K562 (cell line): ENCODE measurements at regions not wholly inside any gene's neighbourhood (a gene's known extent, or its start where the extent isn't known, plus 50 kb on each side); places are given as distances from the start of the nearest gene placed in this dataset.

Source experiments
- DLX4 ChIP-seq: fragments of 250-450 bp; sonication (Bioruptor Pico); IDR thresholded peaks from 2 replicates; pipeline ENCODE4 v1.6.1; 2021; ENCODE audit warnings: mild to moderate bottlenecking
- DNMT1 ChIP-seq: fragments of 450-650 bp; IDR thresholded peaks from 2 replicates; pipeline ENCODE4 v1.6.1; 2016; ENCODE audit warnings: antibody characterized with exemption, mild to moderate bottlenecking
- ELF4 ChIP-seq: fragments of 450-650 bp; formaldehyde crosslinking; IDR thresholded peaks from 2 replicates; pipeline ENCODE4 v1.4.0; 2022; ENCODE audit warnings: missing genetic modification characterization
- KLF10 ChIP-seq: fragments of 250-450 bp; sonication (Bioruptor Pico); IDR thresholded peaks from 2 replicates; pipeline ENCODE4 v1.6.1; 2021; ENCODE audit warnings: matching md5 sums
- RAD21 ChIP-seq, 2 experiments: fragments of 250-450 bp in 1 of 2; fragments of 450-650 bp in 1 of 2; sonication (Bioruptor Pico) in 1 of 2; formaldehyde crosslinking in 1 of 2; IDR thresholded peaks in 1 of 2; conservative IDR thresholded peaks in 1 of 2; 2 replicates each; pipeline versions ENCODE4 v1.4.0 to v1.8.0; 2020 to 2022; ENCODE audit warnings: mild to moderate bottlenecking in 2 of 2, moderate library complexity in 1 of 2
- RUNX1 ChIP-seq: sonication (generic); IDR thresholded peaks from 2 replicates; pipeline ENCODE4 v1.6.1; 2016; ENCODE audit warnings: antibody characterized with exemption, low read depth
- ZBTB9 ChIP-seq: fragments of 450-650 bp; formaldehyde crosslinking; IDR thresholded peaks from 2 replicates; pipeline ENCODE4 v1.4.0; 2020; ENCODE audit warnings: mild to moderate bottlenecking, moderate library complexity
- ZNF277 ChIP-seq: fragments of 250-450 bp; sonication (Bioruptor Pico); IDR thresholded peaks from 2 replicates; pipeline ENCODE4 v1.8.0; 2022; ENCODE audit warnings: inconsistent platforms, mild to moderate bottlenecking, moderate library complexity, borderline replicate concordance
- ZNF318 ChIP-seq, 2 experiments: fragments of 450-650 bp; IDR thresholded peaks; 2 replicates each; pipeline ENCODE4 v1.6.1; 2016; ENCODE audit warnings: mild to moderate bottlenecking in 2 of 2, borderline replicate concordance in 1 of 2, low read depth in 1 of 2, moderate library complexity in 1 of 2
- ZNF830 ChIP-seq: fragments of 250-450 bp; sonication (Bioruptor Pico); IDR thresholded peaks from 2 replicates; pipeline ENCODE4 v1.5.0; 2021; ENCODE audit warnings: mild to moderate bottlenecking

GRCh38 chr2:109690457-109690821, 76.3 kb downstream of the SOWAHC start (continued):
- TF ChIP-seq ZNF318 (IDR thresholded peaks at IDR 0.05; ENCODE audit: borderline replicate concordance in 1 of 2, low read depth in 1 of 2), result no peak
- TF ChIP-seq ELF4 (CRISPR knock-in tag), result no peak
- TF ChIP-seq DNMT1, result no peak
- TF ChIP-seq ZNF277 (CRISPR knock-in tag), result no peak
- no peak for TF ChIP-seq ZNF830
- TF ChIP-seq RAD21 (CRISPR knock-in tag; conservative IDR thresholded peaks at IDR 0.05 in 1 of 2, IDR thresholded peaks at IDR 0.05 in 1 of 2), result no peak
- no peak for TF ChIP-seq KLF10 (CRISPR knock-in tag)
- TF ChIP-seq ZBTB9, result no peak
- TF ChIP-seq DLX4 (CRISPR knock-in tag), result no peak
- no peak for TF ChIP-seq RUNX1
